Ureter (tissue), 1 donor: ENCODE measurements at regions not wholly inside any gene's neighbourhood (a gene's known extent, or its start where the extent isn't known, plus 50 kb on each side); places are given as distances from the start of the nearest gene placed in this dataset.

ENCODE experiments used
- DNase-seq: peaks from one replicate; pipeline ENCODE4 v3.0.0-alpha.2; 2020; ENCODE audit warnings: low spot score
- donor health status: DM: yes; HTN: yes; CAD: no.

- no peak for DNase-seq
These were observed 168.5 kb upstream of the GLI2 start for GRCh38 chr2:120567128-120567527.

DNA sequence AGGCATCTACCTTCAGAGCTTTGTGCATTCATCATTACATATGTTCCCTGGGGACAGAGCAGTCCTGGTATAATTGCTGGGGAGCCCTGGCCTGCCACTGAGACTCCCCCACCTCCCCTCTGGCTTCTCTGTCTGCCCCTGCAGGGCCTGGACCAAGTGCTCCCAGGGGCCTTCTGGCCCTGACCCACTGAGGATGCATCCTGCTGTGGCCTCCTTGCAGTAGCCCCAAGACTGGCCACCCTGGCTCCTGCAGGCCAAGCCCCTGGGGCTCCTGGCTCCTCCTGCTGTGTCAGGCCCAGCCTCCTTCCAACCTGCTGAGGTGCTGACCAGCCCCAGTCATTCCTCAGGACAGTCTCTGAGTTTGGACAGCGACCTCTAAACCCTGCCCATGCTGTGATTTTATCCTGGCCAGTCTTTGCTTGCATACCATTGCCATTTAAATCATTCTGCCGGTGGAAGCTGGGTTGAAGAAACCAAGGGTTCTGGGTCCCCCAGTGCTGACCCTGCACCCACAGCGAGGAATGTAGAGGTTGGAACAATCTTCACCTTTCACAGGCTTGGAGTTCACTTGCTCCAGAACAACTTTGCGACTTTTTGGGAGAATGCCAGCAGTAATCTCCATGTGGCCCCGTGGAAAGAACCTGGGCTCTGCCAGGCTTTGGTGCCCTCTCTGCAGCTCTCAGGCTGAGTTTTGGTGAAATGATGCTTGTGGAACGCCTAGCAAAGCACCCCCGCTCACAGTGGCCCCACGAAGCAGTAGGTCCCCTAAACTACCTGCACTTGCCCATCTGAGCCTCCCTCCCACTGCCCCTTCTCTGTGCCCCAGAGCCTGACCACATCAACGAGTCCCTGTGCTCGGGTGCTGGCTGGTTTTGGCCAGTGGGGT, 167.3 kb upstream of the GLI2 start:
- DNase-seq, result no peak

DNA sequence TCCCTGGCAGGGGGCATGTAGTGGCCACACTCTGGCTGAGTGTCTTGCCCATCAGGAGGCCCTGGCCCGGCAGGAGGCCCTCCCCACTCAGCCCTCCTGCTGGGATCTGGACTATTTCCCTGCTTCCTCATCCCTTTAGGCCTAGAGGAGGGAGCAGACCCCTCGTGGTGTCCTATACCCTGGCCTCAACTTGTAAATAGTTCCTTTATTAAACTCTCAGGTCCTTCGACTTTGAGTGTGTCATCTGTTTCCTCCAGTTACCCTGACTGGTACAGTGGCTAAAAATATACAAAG, 166.7 kb upstream of the GLI2 start:
- no peak for DNase-seq

DNA sequence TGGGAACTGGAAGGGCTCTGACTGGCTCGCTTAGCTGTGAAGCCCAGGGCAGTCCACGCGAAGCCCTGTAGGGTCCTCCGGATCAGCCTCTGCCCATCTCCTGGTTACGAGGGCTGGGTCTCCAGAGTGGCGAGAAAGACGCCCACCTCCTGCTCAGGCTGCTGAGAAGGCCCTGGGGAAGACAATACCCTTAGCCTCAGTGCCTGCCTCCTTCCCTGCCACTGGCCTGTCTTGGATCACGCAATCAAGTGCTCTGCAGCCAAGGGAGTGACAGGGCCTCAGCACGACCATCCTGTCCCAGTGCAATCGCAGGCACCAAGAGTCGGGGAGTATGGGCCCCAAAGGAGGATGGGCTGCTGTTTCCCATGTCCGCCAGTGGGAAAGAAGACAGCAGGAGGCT, 165.7 kb upstream of the GLI2 start:
- no peak for DNase-seq

- DNase-seq, result no peak
These were observed 165.1 kb upstream of the GLI2 start for GRCh38 chr2:120570546-120570945.

GRCh38 chr2:120571015-120571728, 164.5 kb upstream of the GLI2 start:
- DNase-seq, result no peak

GRCh38 chr2:120572226-120572625, 163.4 kb upstream of the GLI2 start:
- DNase-seq, result no peak

DNA sequence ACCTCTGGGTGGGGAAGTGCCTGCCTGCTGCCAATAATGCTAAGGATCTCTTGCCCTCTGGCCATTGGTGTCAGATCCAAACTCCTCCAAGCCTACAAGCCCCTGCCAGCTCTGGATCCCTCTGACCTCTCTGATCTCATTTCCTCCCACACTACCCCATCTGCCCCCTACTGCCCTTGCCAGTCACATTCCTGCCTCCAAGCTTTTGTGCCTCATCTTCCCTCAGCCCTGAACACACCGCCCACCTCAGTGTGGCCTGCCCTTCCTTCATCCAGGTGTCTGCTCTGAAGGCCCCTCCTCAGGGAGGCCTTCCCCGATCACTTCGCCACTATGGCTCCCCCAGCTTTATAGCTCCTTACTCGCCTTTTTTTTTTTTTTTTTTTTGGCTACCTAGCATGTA, 161.0 kb upstream of the GLI2 start:
- DNase-seq, result no peak

- no peak for DNase-seq
These were observed 159.7 kb upstream of the GLI2 start for GRCh38 chr2:120575966-120576365.

DNA sequence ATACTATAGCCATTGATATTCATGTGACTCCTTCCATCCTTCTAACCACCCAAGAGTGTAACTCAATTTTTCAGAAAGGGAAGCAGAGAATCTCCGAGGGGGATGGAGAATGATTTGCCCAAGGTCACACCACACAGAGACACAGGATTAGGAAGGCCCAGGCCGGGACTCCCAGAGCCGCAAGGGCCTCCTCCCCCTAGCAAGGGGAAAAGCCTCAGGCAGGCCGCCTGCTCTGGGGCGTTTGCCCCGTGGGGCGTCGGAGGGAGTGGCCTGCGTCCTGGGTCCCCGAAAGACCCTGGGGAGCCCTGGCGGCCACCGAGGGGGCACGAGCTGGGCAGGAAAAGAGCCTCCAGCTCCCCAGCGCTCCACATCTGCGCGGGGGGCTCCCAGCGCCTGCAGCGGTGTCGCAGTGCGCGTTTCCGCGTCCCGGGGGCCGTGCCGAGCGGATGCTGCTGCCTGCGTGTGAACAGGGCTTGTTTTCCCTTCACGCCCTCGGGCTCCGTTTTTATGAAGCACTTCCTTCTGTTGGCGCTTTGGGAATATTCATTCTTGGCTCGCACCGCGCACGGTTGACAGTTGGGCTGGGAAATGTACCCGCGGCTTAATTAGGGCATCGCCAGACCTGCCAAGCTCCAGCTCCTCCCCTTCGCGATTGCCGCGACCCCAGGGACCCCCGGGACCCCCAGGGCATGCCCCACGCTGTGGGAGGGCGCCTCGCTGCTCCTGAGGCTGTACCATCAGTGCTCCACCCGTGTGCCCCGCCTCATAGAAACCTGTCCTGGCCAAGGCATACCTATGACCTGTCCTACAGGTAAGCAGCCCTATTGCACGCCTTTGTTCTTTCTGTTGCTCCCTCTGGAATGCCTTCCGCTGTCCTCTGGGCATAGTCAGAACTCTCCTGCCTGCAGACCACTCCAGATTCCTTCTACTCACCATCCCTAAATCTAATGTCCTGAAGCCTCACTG, 158.9 kb upstream of the GLI2 start:
- DNase-seq, result peak; percentile 63

DNA sequence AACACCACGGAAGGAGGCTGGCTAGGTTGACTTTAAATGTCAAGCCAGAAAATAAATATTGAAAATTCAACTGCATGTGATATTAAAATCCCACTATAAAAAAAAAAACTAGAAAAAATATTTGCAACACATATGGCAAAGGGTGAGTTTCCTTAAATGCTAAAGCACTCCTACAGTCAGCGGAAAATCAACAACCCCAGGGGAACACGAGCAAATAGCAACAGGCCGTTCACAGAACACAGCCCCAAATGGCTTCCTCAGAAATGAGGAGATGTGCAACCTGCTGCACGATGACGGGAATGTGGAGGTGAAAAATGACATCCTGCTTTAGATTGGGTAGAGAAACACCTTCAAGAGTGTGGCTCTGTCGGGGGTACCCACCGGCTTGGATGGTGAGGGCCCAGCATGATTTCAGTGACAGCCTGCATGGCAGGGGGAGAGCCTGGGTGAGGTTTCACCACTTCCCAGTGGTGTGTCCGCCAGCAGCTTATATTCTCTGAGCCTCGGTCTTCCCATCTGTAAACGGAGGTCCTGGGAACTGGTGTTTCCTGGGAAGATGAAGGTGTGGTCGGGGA, 157.9 kb upstream of the GLI2 start:
- DNase-seq, result no peak

GRCh38 chr2:120578576-120579352, 156.9 kb upstream of the GLI2 start:
- no peak for DNase-seq

GRCh38 chr2:120579916-120580685, 155.6 kb upstream of the GLI2 start:
- DNase-seq, result no peak

DNA sequence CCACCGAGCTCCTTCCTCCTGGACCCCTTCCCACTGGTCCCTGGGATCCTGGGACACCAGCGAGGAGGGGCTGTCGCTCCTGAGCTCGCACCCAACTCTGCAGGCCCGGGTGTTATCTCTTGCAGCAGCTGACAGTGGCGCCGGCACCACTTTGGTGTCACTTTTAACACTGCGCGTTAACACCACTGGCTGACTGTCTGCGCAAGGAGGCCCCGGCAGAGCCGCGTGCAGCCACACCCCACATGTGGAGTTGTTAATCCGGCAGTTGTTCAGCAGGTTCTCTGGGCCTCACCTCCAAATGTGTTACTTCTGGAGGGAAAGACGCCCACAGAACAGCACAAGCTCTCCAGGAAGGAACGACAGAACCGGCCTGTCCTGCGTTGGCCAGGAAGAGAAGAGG, 155.0 kb upstream of the GLI2 start:
- DNase-seq, result no peak

- no peak for DNase-seq
These were observed 152.5 kb upstream of the GLI2 start for GRCh38 chr2:120583121-120583520.

GRCh38 chr2:120583851-120584570, 151.7 kb upstream of the GLI2 start:
- DNase-seq, result no peak

- DNase-seq, result no peak
These were observed 149.0 kb upstream of the GLI2 start for GRCh38 chr2:120586507-120587278.

DNA sequence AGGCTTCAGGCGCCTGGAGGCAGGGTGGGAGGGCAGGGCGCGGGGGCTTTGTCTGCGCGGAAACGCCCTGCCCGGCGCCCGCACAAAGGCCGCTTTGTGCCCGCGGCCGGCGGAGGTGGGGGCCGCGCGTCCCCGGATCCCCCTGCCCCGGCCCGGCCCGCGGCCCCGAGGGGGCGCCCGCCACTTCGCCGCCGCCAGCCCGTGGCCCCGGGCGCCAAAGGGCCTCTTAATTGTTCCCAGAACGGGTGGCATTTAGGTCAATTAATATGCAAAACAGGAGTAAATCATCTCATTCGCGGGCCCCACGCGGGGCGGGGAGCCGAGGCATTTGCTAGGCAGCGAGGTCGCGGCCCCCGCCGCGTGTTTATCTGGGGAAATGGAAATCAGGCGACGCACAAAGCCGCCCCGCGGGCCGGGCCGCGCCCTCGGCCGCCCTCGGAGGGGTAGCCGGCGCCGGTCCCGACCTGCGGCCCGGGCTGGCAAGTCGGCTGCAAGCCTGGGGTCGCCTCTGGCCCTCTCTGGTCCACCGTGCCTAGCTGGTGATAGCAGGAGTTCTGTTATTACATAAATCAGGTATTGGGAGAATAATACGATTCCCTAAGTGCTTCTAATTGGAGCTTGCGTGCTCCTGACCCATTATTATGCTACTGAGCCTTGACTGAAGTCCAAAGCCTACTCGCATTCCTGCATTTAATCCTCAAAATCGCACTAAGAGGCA, 148.2 kb upstream of the GLI2 start:
- no peak for DNase-seq
